GM12891 (cell line): ENCODE measurements at regions not wholly inside any gene's neighbourhood (a gene's known extent, or its start where the extent isn't known, plus 50 kb on each side); places are given as distances from the start of the nearest gene placed in this dataset.

Experiments
- PAX5 ChIP-seq: IDR thresholded peaks from 2 replicates; pipeline ENCODE4 v1.6.1; 2011; ENCODE audit warnings: low read length, moderate library complexity, mild to moderate bottlenecking; ENCODE audit not compliant: insufficient read depth, severe bottlenecking
- POLR2A ChIP-seq: IDR thresholded peaks from 2 replicates; pipeline ENCODE4 v1.6.1; 2011; ENCODE audit warnings: low read depth, low read length, control low read depth
- POLR2AphosphoS5 ChIP-seq: IDR thresholded peaks from 2 replicates; pipeline ENCODE4 v1.6.1; 2011; ENCODE audit warnings: low read depth, low read length, control low read depth
- SPI1 ChIP-seq: IDR thresholded peaks from 2 replicates; pipeline ENCODE4 v1.6.1; 2011; ENCODE audit warnings: low read depth, low read length, control low read depth
- TAF1 ChIP-seq: IDR thresholded peaks from 2 replicates; pipeline ENCODE4 v1.6.1; 2011; ENCODE audit warnings: low read depth, low read length, control low read depth

- TF ChIP-seq POLR2A (no peak), TAF1 (no peak), POLR2AphosphoS5 (no peak), SPI1 (no peak), PAX5 (no peak)
Measured at GRCh38 chr3:165641569-165642310, 195.5 kb downstream of the BCHE start.
